Gastroesophageal sphincter (tissue), 4 donors: ENCODE measurements at regions not wholly inside any gene's neighbourhood (a gene's known extent, or its start where the extent isn't known, plus 50 kb on each side); places are given as distances from the start of the nearest gene placed in this dataset.

Source experiments
- ATAC-seq: fragments of 150-250 bp; one replicate; pipeline ENCODE4 v1.9.1; 2016; ENCODE audit warnings: mild to moderate bottlenecking, moderate library complexity
- H3K27ac ChIP-seq, 4 donors: fragments of 200-600 bp; sonication (generic) in 3 of 4; 1 replicate in 3 of 4; 2 replicates in 1 of 4; pipeline ENCODE4 v1.5.1; 2016 to 2019
- H3K27me3 ChIP-seq: fragments of 200-600 bp; sonication (generic); one replicate; pipeline ENCODE4 v1.5.1; 2019
- H3K36me3 ChIP-seq, 2 donors: fragments of 200-600 bp; sonication (generic); one replicate each; pipeline ENCODE4 v1.5.1; 2019; ENCODE audit warnings: control low read depth in 1 of 2
- H3K4me1 ChIP-seq, 3 donors: fragments of 200-600 bp; sonication (generic); 1 replicate in 2 of 3; 2 replicates in 1 of 3; pipeline ENCODE4 v1.5.1; 2016 to 2019; ENCODE audit warnings: control low read depth in 2 of 3
- H3K4me3 ChIP-seq, 2 donors: fragments of 200-600 bp; sonication (generic); one replicate each; pipeline ENCODE4 v1.5.1; 2019; ENCODE audit warnings: mild to moderate bottlenecking in 1 of 2, moderate library complexity in 1 of 2
- H3K9me3 ChIP-seq, 3 donors: fragments of 200-600 bp; sonication (generic); one replicate each; pipeline ENCODE4 v1.5.1; 2017 to 2019; ENCODE audit warnings: control low read depth in 2 of 3
- CTCF ChIP-seq, 4 experiments: fragments of 200-600 bp in 2 of 4; fragments of 450-650 bp in 2 of 4; sonication (generic) in 1 of 4; IDR thresholded peaks; one replicate each; pipeline ENCODE4 v1.5.1; 2017 to 2019; ENCODE audit warnings: antibody characterized with exemption in 4 of 4, mild to moderate bottlenecking in 2 of 4, moderate library complexity in 2 of 4
- EP300 ChIP-seq: sonication (generic); formaldehyde crosslinking; IDR thresholded peaks from one replicate; pipeline ENCODE4 v1.6.1; 2017; ENCODE audit warnings: antibody characterized with exemption, mild to moderate bottlenecking
- POLR2A ChIP-seq, 2 donors: fragments of 450-650 bp; IDR thresholded peaks; one replicate each; pipeline ENCODE4 v1.6.1; 2017; ENCODE audit warnings: antibody characterized with exemption in 2 of 2, mild to moderate bottlenecking in 2 of 2, moderate library complexity in 1 of 2
- POLR2AphosphoS5 ChIP-seq: sonication (generic); formaldehyde crosslinking; IDR thresholded peaks from one replicate; pipeline ENCODE4 v1.6.1; 2017; ENCODE audit warnings: antibody characterized with exemption
- WGBS, 2 donors: methylation state at CpG; one replicate each; pipeline ENCODE4 v1.1.5; 2018; ENCODE audit warnings: low coverage in 1 of 2; 5-methylcytosine and 5-hydroxymethylcytosine counted together

- H3K27ac ChIP-seq = no peak overlapping the region
- H3K4me3 ChIP-seq = no peak overlapping the region
- no peaks in the 10 kb centered on the region for H3K36me3 ChIP-seq
- WGBS, 2 donors = 89 to 97% methylated on average over 2 of the region's 2 CpGs
- H3K27me3 ChIP-seq = no peaks in the 10 kb centered on the region
- no peaks in the 10 kb centered on the region for H3K4me1 ChIP-seq
- ATAC-seq = no peak
- H3K9me3 ChIP-seq = no peaks in the 10 kb centered on the region
- TF ChIP-seq POLR2A (IDR thresholded peaks at IDR 0.05) = no peak
- TF ChIP-seq POLR2AphosphoS5 = no peak
- TF ChIP-seq CTCF (IDR thresholded peaks at IDR 0.05) = no peak
- TF ChIP-seq EP300 = no peak
Observed at GRCh38 chr9:111113712-111114111, 75.4 kb upstream of the LPAR1 start.

- no peaks in the 10 kb centered on the region for H3K9me3 ChIP-seq
- 83 to 85% methylated on average over 3 of the region's 3 CpGs for WGBS, 2 donors
- no peak for ATAC-seq
- H3K27me3 ChIP-seq = no peaks in the 10 kb centered on the region
- H3K36me3 ChIP-seq = no peaks in the 10 kb centered on the region
- no peak for TF ChIP-seq CTCF (IDR thresholded peaks at IDR 0.05)
- H3K27ac ChIP-seq = no peak overlapping the region
- H3K4me1 ChIP-seq = no peaks in the 10 kb centered on the region
- H3K4me3 ChIP-seq = no peak overlapping the region
Observed at GRCh38 chr9:111110805-111111204, 72.5 kb upstream of the LPAR1 start.

- Histone ChIP-seq H3K27me3 (no peaks in the 10 kb centered on the region), H3K27ac (no peak overlapping the region), H3K36me3 (no peaks in the 10 kb centered on the region), H3K4me1 (no peaks in the 10 kb centered on the region), H3K9me3 (no peaks in the 10 kb centered on the region), H3K4me3 (no peak overlapping the region)
- no peak for ATAC-seq
- TF ChIP-seq CTCF (IDR thresholded peaks at IDR 0.05) (no peak), EP300 (no peak), POLR2A (IDR thresholded peaks at IDR 0.05) (no peak), POLR2AphosphoS5 (no peak)
- 91 to 100% methylated on average over 2 to 3 of the region's 3 CpGs for WGBS, 2 donors
Observed at GRCh38 chr9:111108946-111109345, 70.7 kb upstream of the LPAR1 start.

- H3K27me3 ChIP-seq = no peaks in the 10 kb centered on the region
- no peaks in the 10 kb centered on the region for H3K4me1 ChIP-seq
- no peaks in the 10 kb centered on the region for H3K9me3 ChIP-seq
- H3K36me3 ChIP-seq = no peaks in the 10 kb centered on the region
- H3K4me3 ChIP-seq = no peak overlapping the region
- no peak overlapping the region for H3K27ac ChIP-seq
- TF ChIP-seq CTCF (IDR thresholded peaks at IDR 0.05) (no peak), EP300 (no peak), POLR2A (IDR thresholded peaks at IDR 0.05) (no peak), POLR2AphosphoS5 (no peak)
- WGBS, 2 donors = 93 to 98% methylated on average over 9 of the region's 9 CpGs
- ATAC-seq = no peak
Observed at GRCh38 chr9:111107141-111107540, 68.9 kb upstream of the LPAR1 start.

GRCh38 chr9:111106202-111106601 lies 67.9 kb upstream of the LPAR1 start:
- no peak for ATAC-seq
- 62 to 78% methylated on average over 1 to 5 of the region's 6 CpGs for WGBS, 2 donors
- Histone ChIP-seq H3K9me3 (no peaks in the 10 kb centered on the region), H3K4me3 (no peak overlapping the region), H3K36me3 (no peaks in the 10 kb centered on the region), H3K4me1 (no peaks in the 10 kb centered on the region), H3K27me3 (no peaks in the 10 kb centered on the region), H3K27ac (no peak overlapping the region)
- TF ChIP-seq EP300 (no peak), POLR2A (IDR thresholded peaks at IDR 0.05) (no peak), POLR2AphosphoS5 (no peak), CTCF (IDR thresholded peaks at IDR 0.05) (no peak)
